SK-N-SH (cell line): ENCODE measurements at regions not wholly inside any gene's neighbourhood (a gene's known extent, or its start where the extent isn't known, plus 50 kb on each side); places are given as distances from the start of the nearest gene placed in this dataset.

Experiments used
- CTCF ChIA-PET: fragments of 300-600, 350-600 bp; formaldehyde crosslinking; extraction: SDS; loops from one replicate; lab custom pipeline; 2021; lab: Yijun Ruan, JAX
- POLR2A ChIA-PET: fragments of 350-600 bp; sonication (Branson Sonifier 250); formaldehyde crosslinking; extraction: SDS; loops from one replicate; lab custom pipeline; 2020; ENCODE audit warnings: antibody characterized with exemption, inconsistent platforms; lab: Yijun Ruan, JAX
- DNase-seq: peaks from one replicate; pipeline ENCODE4 v3.0.0; 2012
- H2AFZ ChIP-seq: fragments of 200-600 bp; sonication (generic); 2 replicates; pipeline ENCODE4 v1.8.1; 2016; ENCODE audit warnings: antibody characterized with exemption, mild to moderate bottlenecking, low read depth
- H3F3A ChIP-seq: fragments of 200-600 bp; sonication (generic); replicated peaks from 2 replicates; pipeline ENCODE3; 2016; ENCODE audit warnings: antibody characterized with exemption, mild to moderate bottlenecking; ENCODE audit not compliant: insufficient read depth
- H3K27ac ChIP-seq, 2 experiments: fragments of 200-500 bp in 1 of 2; fragments of 200-600 bp in 1 of 2; sonication (Bioruptor generic) in 1 of 2; sonication (generic), shearing (Covaris generic) in 1 of 2; 2 replicates each; pipeline versions ENCODE4 v1.5.1 to v1.6.1; 2014 to 2016; ENCODE audit warnings: low read depth in 2 of 2, inconsistent platforms in 1 of 2, low read length in 1 of 2, mild to moderate bottlenecking in 1 of 2, mixed read lengths in 1 of 2
- H3K27me3 ChIP-seq: fragments of 200-600 bp; sonication (generic), shearing (Covaris generic); 2 replicates; pipeline ENCODE4 v1.6.1; 2016; ENCODE audit warnings: mixed run types; ENCODE audit not compliant: insufficient read depth
- H3K36me3 ChIP-seq, 2 experiments: fragments of 200-500 bp in 1 of 2; fragments of 200-600 bp in 1 of 2; sonication (Bioruptor generic) in 1 of 2; sonication (generic) in 1 of 2; replicated peaks in 1 of 2; 2 replicates each; pipeline versions ENCODE3 to v1.5.1; 2014 to 2016; ENCODE audit warnings: low read length in 1 of 2, mild to moderate bottlenecking in 1 of 2; ENCODE audit not compliant: insufficient read depth in 2 of 2, control insufficient read depth in 1 of 2
- H3K4me1 ChIP-seq, 2 experiments: fragments of 200-500 bp in 1 of 2; fragments of 200-600 bp in 1 of 2; sonication (Bioruptor generic) in 1 of 2; sonication (generic), shearing (Covaris generic) in 1 of 2; 2 replicates each; pipeline versions ENCODE4 v1.5.1 to v1.6.1; 2014 to 2016; ENCODE audit warnings: low read depth in 1 of 2, low read length in 1 of 2, mixed run types in 1 of 2; ENCODE audit not compliant: insufficient read depth in 2 of 2, control insufficient read depth in 1 of 2
- H3K4me2 ChIP-seq: fragments of 200-600 bp; sonication (generic), shearing (Covaris generic); 2 replicates; pipeline ENCODE4 v1.6.1; 2017; ENCODE audit warnings: mixed run types
- H3K4me3 ChIP-seq, 2 experiments: fragments of 200-500 bp in 1 of 2; fragments of 200-600 bp in 1 of 2; sonication (Bioruptor generic) in 1 of 2; sonication (generic), shearing (Covaris generic) in 1 of 2; 2 replicates each; pipeline versions ENCODE4 v1.5.1 to v1.8.1; 2014 to 2016; ENCODE audit warnings: low read depth in 2 of 2, inconsistent platforms in 1 of 2, low read length in 1 of 2, mild to moderate bottlenecking in 1 of 2, mixed read lengths in 1 of 2, moderate library complexity in 1 of 2
- H3K79me2 ChIP-seq: fragments of 200-600 bp; sonication (generic); 2 replicates; pipeline ENCODE4 v1.8.1; 2017; ENCODE audit warnings: mild to moderate bottlenecking; ENCODE audit not compliant: insufficient read depth
- H3K9ac ChIP-seq: fragments of 200-600 bp; sonication (generic); 2 replicates; pipeline ENCODE4 v1.6.1; 2017; ENCODE audit warnings: mixed run types
- H3K9me2 ChIP-seq: fragments of 200-600 bp; sonication (generic); 2 replicates; pipeline ENCODE4 v1.6.1; 2017; ENCODE audit warnings: mixed run types
- H3K9me3 ChIP-seq: fragments of 200-600 bp; sonication (generic); 2 replicates; pipeline ENCODE4 v1.6.1; 2017; ENCODE audit warnings: mixed run types, mild to moderate bottlenecking, moderate library complexity
- H4K20me1 ChIP-seq: fragments of 200-600 bp; sonication (generic); 2 replicates; pipeline ENCODE4 v1.6.1; 2017; ENCODE audit warnings: mild to moderate bottlenecking, mixed run types; ENCODE audit not compliant: insufficient read depth
- CHD2 ChIP-seq: fragments of 150-350 bp; IDR thresholded peaks from 2 replicates; pipeline ENCODE4 v1.6.1; 2018; ENCODE audit warnings: low read length; ENCODE audit not compliant: partially characterized antibody
- ELF1 ChIP-seq: IDR thresholded peaks from 2 replicates; pipeline ENCODE4 v1.4.0; 2012
- FOXJ3 ChIP-seq: sonication (generic); formaldehyde crosslinking; IDR thresholded peaks from 2 replicates; pipeline ENCODE4 v1.5.1; 2020; ENCODE audit warnings: mild to moderate bottlenecking, missing genetic modification reagents
- GABPA ChIP-seq: IDR thresholded peaks from 2 replicates; pipeline ENCODE4 v1.4.0; 2012; ENCODE audit warnings: low read depth, mild to moderate bottlenecking
- GATA2 ChIP-seq: sonication (generic); formaldehyde crosslinking; IDR thresholded peaks from 2 replicates; pipeline ENCODE4 v1.5.0; 2020; ENCODE audit warnings: mild to moderate bottlenecking, missing genetic modification reagents
- IRF3 ChIP-seq: fragments of 150-350 bp; IDR thresholded peaks from 2 replicates; pipeline ENCODE4 v1.6.1; 2016; ENCODE audit warnings: mild to moderate bottlenecking, low read depth, low read length
- JUND ChIP-seq: IDR thresholded peaks from 2 replicates; pipeline ENCODE4 v1.4.0; 2012
- MAX ChIP-seq: IDR thresholded peaks from 2 replicates; pipeline ENCODE4 v1.4.0; 2012; ENCODE audit warnings: low read depth
- NFIC ChIP-seq: IDR thresholded peaks from 2 replicates; pipeline ENCODE4 v1.4.0; 2012; ENCODE audit warnings: borderline replicate concordance
- POLR2AphosphoS5 ChIP-seq: IDR thresholded peaks from 2 replicates; pipeline ENCODE4 v1.6.1; 2012; ENCODE audit warnings: low read depth, low read length
- RXRA ChIP-seq: IDR thresholded peaks from 2 replicates; pipeline ENCODE4 v1.4.0; 2012; ENCODE audit warnings: low read depth, mild to moderate bottlenecking, borderline replicate concordance
- SIN3A ChIP-seq: IDR thresholded peaks from 2 replicates; pipeline ENCODE4 v1.6.1; 2012; ENCODE audit warnings: low read depth, mild to moderate bottlenecking, low read length, moderate library complexity, borderline replicate concordance
- USF1 ChIP-seq: IDR thresholded peaks from 2 replicates; pipeline ENCODE4 v1.4.0; 2012; ENCODE audit warnings: low read depth, borderline replicate concordance
- YY1 ChIP-seq: IDR thresholded peaks from 2 replicates; pipeline ENCODE4 v1.4.0; 2012; ENCODE audit warnings: low read depth, mild to moderate bottlenecking
- WGBS: methylation state at CpG from one replicate; pipeline ENCODE4 v1.1.6; 2017; ENCODE audit warnings: low lambda C conversion rate; 5-methylcytosine and 5-hydroxymethylcytosine counted together

- no peaks in the 10 kb centered on the region for H4K20me1 ChIP-seq
- H3K9ac ChIP-seq = no peak overlapping the region
- H3K4me1 ChIP-seq = peaks cover 0 to 6% of the 10 kb centered on the region in 2 experiments; a peak in 1 of 4 replicates
- no peak overlapping the region for H3K27ac ChIP-seq
- TF ChIP-seq ELF1 (no peak), IRF3 (no peak), POLR2AphosphoS5 (no peak), RXRA (no peak), YY1 (no peak), CHD2 (no peak), MAX (no peak), FOXJ3 (CRISPR knock-in tag) (no peak), JUND (no peak), GATA2 (CRISPR knock-in tag) (no peak), SIN3A (no peak)
- no peak overlapping the region for H2AFZ ChIP-seq
- H3K79me2 ChIP-seq = no peaks in the 10 kb centered on the region
- POLR2A ChIA-PET = interaction anchor here (0.6 kb wide), 1 partner anchor 46 kb away, joined by 3 read pairs; no protein-coding TSS in a partner anchor
- CTCF ChIA-PET = no interaction called here
- H3F3A ChIP-seq = no peaks in the 10 kb centered on the region
- H3K27me3 ChIP-seq = no peaks in the 10 kb centered on the region
- no peak overlapping the region for H3K4me3 ChIP-seq
- WGBS = 87% methylated on average over 2 of the region's 4 CpGs
- H3K9me3 ChIP-seq = no peaks in the 10 kb centered on the region
- H3K9me2 ChIP-seq = no peaks in the 10 kb centered on the region
- no peak for DNase-seq
- no peaks in the 10 kb centered on the region for H3K36me3 ChIP-seq
- no peak overlapping the region for H3K4me2 ChIP-seq
Observed at GRCh38 chr13:40433577-40433976, 232.9 kb downstream of the FOXO1 start.

GRCh38 chr13:40434516-40435397 is 231.7 kb downstream of the FOXO1 start:
- WGBS = 53% methylated on average over 4 of the region's 4 CpGs
- no peak for DNase-seq
- Histone ChIP-seq H3K9me3 (no peaks in the 10 kb centered on the region), H3K4me1 (peaks cover 0 to 6% of the 10 kb centered on the region in 2 experiments; a peak in 1 of 4 replicates), H3F3A (no peaks in the 10 kb centered on the region), H3K79me2 (no peaks in the 10 kb centered on the region), H2AFZ (no peak overlapping the region), H3K9me2 (no peaks in the 10 kb centered on the region), H3K4me3 (no peak overlapping the region), H3K27ac (no peak overlapping the region), H3K36me3 (no peaks in the 10 kb centered on the region), H3K9ac (no peak overlapping the region), H3K4me2 (no peak overlapping the region), H4K20me1 (no peaks in the 10 kb centered on the region), H3K27me3 (no peaks in the 10 kb centered on the region)
- POLR2A ChIA-PET = no interaction called here
- TF ChIP-seq NFIC (no peak), USF1 (no peak), GABPA (no peak), CHD2 (no peak)
- CTCF ChIA-PET = no interaction called here
